GM12878 (cell line): ENCODE measurements at regions not wholly inside any gene's neighbourhood (a gene's known extent, or its start where the extent isn't known, plus 50 kb on each side); places are given as distances from the start of the nearest gene placed in this dataset.

ENCODE experiments used
- ATF7 ChIP-seq: fragments of 450-650 bp; IDR thresholded peaks from 2 replicates; pipeline ENCODE4 v1.6.1; 2016; ENCODE audit warnings: low read depth, mild to moderate bottlenecking
- BACH1 ChIP-seq: fragments of 450-650 bp; IDR thresholded peaks from 2 replicates; pipeline ENCODE4 v1.6.1; 2017; ENCODE audit warnings: mild to moderate bottlenecking, borderline replicate concordance
- BCL11A ChIP-seq: IDR thresholded peaks from 2 replicates; pipeline ENCODE4 v1.6.1; 2011; ENCODE audit warnings: low read depth, low read length
- CEBPZ ChIP-seq: fragments of 150-350 bp; IDR thresholded peaks from 2 replicates; pipeline ENCODE4 v1.6.1; 2016; ENCODE audit warnings: low read depth, low read length
- CUX1 ChIP-seq: IDR thresholded peaks from 2 replicates; pipeline ENCODE4 v1.6.1; 2012; ENCODE audit warnings: improper control_type of control experiment, low read depth, low read length; ENCODE audit not compliant: insufficient replicate concordance
- EGR1 ChIP-seq, 2 experiments: IDR thresholded peaks; 1 replicate in 1 of 2; 2 replicates in 1 of 2; pipeline ENCODE4 v1.6.1; 2011 to 2012; ENCODE audit warnings: low read depth in 2 of 2, low read length in 2 of 2, borderline replicate concordance in 1 of 2, mild to moderate bottlenecking in 1 of 2, moderate library complexity in 1 of 2
- EP300 ChIP-seq, 2 experiments: fragments of 150-350 bp in 1 of 2; IDR thresholded peaks; 2 replicates each; pipeline ENCODE4 v1.6.1; 2011 to 2012; ENCODE audit warnings: low read depth in 2 of 2, low read length in 2 of 2, borderline replicate concordance in 1 of 2, improper control_type of control experiment in 1 of 2, inconsistent platforms in 1 of 2; ENCODE audit not compliant: control insufficient read depth in 1 of 2
- FOS ChIP-seq: IDR thresholded peaks from 3 replicates; pipeline ENCODE4 v1.6.1; 2011; ENCODE audit warnings: borderline replicate concordance; ENCODE audit not compliant: insufficient read length; ENCODE audit errors: extremely low read depth
- HDGF ChIP-seq: fragments of 450-650 bp; IDR thresholded peaks from 2 replicates; pipeline ENCODE4 v1.6.1; 2016; ENCODE audit warnings: antibody characterized with exemption
- MYC ChIP-seq: IDR thresholded peaks from 2 replicates; pipeline ENCODE4 v1.6.1; 2011; ENCODE audit warnings: mild to moderate bottlenecking, low read length, moderate library complexity, inconsistent platforms; ENCODE audit not compliant: insufficient read depth, insufficient replicate concordance, insufficient read length, severe bottlenecking
- NFIC ChIP-seq: IDR thresholded peaks from 2 replicates; pipeline ENCODE4 v1.6.1; 2012; ENCODE audit warnings: low read depth, mild to moderate bottlenecking, inconsistent platforms, low read length, moderate library complexity
- POU2F2 ChIP-seq: IDR thresholded peaks from 3 replicates; pipeline ENCODE4 v1.6.1; 2011; ENCODE audit warnings: low read depth, mild to moderate bottlenecking, low read length, borderline replicate concordance
- RUNX3 ChIP-seq: IDR thresholded peaks from 2 replicates; pipeline ENCODE4 v1.6.1; 2012; ENCODE audit warnings: low read length, inconsistent platforms
- SMAD1 ChIP-seq: fragments of 450-650 bp; IDR thresholded peaks from 2 replicates; pipeline ENCODE4 v1.6.1; 2018; ENCODE audit warnings: mild to moderate bottlenecking, low read depth; ENCODE audit not compliant: partially characterized antibody
- TAF1 ChIP-seq: IDR thresholded peaks from 2 replicates; pipeline ENCODE4 v1.6.1; 2011; ENCODE audit warnings: mild to moderate bottlenecking, low read depth, low read length, borderline replicate concordance
- TF ChIP-seq, protein P1 (sequence below): IDR thresholded peaks from 2 replicates; pipeline ENCODE4 v1.6.1; 2012; ENCODE audit warnings: low read depth, low read length, improper control_type of control experiment
- TF ChIP-seq, protein P2 (sequence below): fragments of 450-650 bp; IDR thresholded peaks from 2 replicates; pipeline ENCODE4 v1.6.1; 2017; ENCODE audit warnings: mild to moderate bottlenecking, moderate library complexity

DNA sequence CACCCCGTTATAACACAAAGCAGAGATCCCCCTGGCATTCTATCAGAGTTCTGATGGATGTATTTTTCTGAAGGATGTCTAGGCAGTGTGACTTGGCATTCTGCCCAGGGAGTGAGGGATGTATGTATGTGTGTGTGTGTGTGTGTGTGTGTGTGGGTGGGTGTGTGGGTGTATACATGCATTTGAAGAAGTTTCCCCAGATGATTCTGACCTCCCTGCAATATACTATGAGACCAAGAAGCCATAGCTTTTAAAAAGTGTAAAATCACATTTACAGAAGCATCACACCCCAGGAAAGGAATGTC is 59.7 kb upstream of the NAP1L1 start (continued):
- TF ChIP-seq CEBPZ, result no peak
- no peak for TF ChIP-seq EP300 (IDR thresholded peaks at IDR 0.05; ENCODE audit: borderline replicate concordance in 1 of 2, control insufficient read depth in 1 of 2, low read depth in 2 of 2, low read length in 2 of 2)
- TF ChIP-seq SMAD1, result peak; percentile 69
- peak; percentile 15; the same call in 1 of the 2 replicates for TF ChIP-seq ATF7
- no peak for TF ChIP-seq TAF1
- TF ChIP-seq NFIC, result 0 out of 2 replicates have a peak, but pooled peaks have one; percentile 15
- no peak for TF ChIP-seq POU2F2
- no peak for TF ChIP-seq MYC
- TF ChIP-seq, protein P1, sequence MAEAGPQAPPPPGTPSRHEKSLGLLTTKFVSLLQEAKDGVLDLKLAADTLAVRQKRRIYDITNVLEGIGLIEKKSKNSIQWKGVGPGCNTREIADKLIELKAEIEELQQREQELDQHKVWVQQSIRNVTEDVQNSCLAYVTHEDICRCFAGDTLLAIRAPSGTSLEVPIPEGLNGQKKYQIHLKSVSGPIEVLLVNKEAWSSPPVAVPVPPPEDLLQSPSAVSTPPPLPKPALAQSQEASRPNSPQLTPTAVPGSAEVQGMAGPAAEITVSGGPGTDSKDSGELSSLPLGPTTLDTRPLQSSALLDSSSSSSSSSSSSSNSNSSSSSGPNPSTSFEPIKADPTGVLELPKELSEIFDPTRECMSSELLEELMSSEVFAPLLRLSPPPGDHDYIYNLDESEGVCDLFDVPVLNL, result no peak
- no peak for TF ChIP-seq BACH1
- no peak for TF ChIP-seq BCL11A
- peak in 1 of 2 experiments; percentile 95; a peak in 2 of 3 replicates for TF ChIP-seq EGR1 (IDR thresholded peaks at IDR 0.05; ENCODE audit: borderline replicate concordance in 1 of 2, low read depth in 2 of 2, low read length in 2 of 2)
- TF ChIP-seq HDGF, result no peak
- TF ChIP-seq CUX1, result no peak
- TF ChIP-seq FOS, result no peak
- TF ChIP-seq, protein P2, sequence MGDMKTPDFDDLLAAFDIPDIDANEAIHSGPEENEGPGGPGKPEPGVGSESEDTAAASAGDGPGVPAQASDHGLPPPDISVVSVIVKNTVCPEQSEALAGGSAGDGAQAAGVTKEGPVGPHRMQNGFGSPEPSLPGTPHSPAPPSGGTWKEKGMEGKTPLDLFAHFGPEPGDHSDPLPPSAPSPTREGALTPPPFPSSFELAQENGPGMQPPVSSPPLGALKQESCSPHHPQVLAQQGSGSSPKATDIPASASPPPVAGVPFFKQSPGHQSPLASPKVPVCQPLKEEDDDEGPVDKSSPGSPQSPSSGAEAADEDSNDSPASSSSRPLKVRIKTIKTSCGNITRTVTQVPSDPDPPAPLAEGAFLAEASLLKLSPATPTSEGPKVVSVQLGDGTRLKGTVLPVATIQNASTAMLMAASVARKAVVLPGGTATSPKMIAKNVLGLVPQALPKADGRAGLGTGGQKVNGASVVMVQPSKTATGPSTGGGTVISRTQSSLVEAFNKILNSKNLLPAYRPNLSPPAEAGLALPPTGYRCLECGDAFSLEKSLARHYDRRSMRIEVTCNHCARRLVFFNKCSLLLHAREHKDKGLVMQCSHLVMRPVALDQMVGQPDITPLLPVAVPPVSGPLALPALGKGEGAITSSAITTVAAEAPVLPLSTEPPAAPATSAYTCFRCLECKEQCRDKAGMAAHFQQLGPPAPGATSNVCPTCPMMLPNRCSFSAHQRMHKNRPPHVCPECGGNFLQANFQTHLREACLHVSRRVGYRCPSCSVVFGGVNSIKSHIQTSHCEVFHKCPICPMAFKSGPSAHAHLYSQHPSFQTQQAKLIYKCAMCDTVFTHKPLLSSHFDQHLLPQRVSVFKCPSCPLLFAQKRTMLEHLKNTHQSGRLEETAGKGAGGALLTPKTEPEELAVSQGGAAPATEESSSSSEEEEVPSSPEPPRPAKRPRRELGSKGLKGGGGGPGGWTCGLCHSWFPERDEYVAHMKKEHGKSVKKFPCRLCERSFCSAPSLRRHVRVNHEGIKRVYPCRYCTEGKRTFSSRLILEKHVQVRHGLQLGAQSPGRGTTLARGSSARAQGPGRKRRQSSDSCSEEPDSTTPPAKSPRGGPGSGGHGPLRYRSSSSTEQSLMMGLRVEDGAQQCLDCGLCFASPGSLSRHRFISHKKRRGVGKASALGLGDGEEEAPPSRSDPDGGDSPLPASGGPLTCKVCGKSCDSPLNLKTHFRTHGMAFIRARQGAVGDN, result no peak
- peak; percentile 77 for TF ChIP-seq RUNX3
